Breast epithelium (tissue), 3 donors: ENCODE measurements at regions not wholly inside any gene's neighbourhood (a gene's known extent, or its start where the extent isn't known, plus 50 kb on each side); places are given as distances from the start of the nearest gene placed in this dataset.

Source experiments
- POLR2A ChIP-seq: fragments of 450-650 bp; IDR thresholded peaks from one replicate; pipeline ENCODE4 v1.6.1; 2016; ENCODE audit warnings: antibody characterized with exemption, mild to moderate bottlenecking, moderate library complexity
- POLR2AphosphoS5 ChIP-seq, 3 donors: sonication (generic); formaldehyde crosslinking; IDR thresholded peaks; one replicate each; pipeline ENCODE4 v1.6.1; 2017; ENCODE audit warnings: antibody characterized with exemption in 3 of 3
- TF ChIP-seq, protein P1 (sequence below), 3 donors: fragments of 450-650 bp; IDR thresholded peaks; one replicate each; pipeline ENCODE4 v1.5.1; 2016 to 2017; ENCODE audit warnings: antibody characterized with exemption in 3 of 3, mild to moderate bottlenecking in 3 of 3, moderate library complexity in 3 of 3

DNA sequence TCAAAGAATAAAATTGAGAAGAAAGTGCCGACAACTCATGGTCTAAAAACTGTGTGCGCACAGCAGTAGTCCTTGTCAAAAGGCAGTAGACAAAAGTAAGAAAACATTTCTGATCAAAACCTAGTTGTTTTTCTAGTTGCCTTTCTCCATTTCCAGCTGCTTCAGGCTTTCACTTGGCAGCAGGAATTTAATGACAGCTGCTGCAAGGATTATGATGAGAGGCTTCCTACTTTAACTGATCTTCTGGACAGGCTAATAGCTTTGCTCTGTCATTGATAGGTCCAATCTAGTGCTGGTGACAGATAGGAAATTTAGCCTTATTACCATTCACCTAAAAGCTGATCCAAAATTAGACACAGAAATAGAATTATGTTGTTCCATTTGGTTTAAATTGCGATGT lies 110.7 kb upstream of the SEMA3C start:
- TF ChIP-seq, protein P1, sequence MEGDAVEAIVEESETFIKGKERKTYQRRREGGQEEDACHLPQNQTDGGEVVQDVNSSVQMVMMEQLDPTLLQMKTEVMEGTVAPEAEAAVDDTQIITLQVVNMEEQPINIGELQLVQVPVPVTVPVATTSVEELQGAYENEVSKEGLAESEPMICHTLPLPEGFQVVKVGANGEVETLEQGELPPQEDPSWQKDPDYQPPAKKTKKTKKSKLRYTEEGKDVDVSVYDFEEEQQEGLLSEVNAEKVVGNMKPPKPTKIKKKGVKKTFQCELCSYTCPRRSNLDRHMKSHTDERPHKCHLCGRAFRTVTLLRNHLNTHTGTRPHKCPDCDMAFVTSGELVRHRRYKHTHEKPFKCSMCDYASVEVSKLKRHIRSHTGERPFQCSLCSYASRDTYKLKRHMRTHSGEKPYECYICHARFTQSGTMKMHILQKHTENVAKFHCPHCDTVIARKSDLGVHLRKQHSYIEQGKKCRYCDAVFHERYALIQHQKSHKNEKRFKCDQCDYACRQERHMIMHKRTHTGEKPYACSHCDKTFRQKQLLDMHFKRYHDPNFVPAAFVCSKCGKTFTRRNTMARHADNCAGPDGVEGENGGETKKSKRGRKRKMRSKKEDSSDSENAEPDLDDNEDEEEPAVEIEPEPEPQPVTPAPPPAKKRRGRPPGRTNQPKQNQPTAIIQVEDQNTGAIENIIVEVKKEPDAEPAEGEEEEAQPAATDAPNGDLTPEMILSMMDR (IDR thresholded peaks at IDR 0.05), result no peak
- TF ChIP-seq POLR2A (no peak), POLR2AphosphoS5 (IDR thresholded peaks at IDR 0.05) (no peak)
